ENCODE measurements at regions not wholly inside any gene's neighbourhood (a gene's known extent, or its start where the extent isn't known, plus 50 kb on each side); places are given as distances from the start of the nearest gene placed in this dataset.

DNA sequence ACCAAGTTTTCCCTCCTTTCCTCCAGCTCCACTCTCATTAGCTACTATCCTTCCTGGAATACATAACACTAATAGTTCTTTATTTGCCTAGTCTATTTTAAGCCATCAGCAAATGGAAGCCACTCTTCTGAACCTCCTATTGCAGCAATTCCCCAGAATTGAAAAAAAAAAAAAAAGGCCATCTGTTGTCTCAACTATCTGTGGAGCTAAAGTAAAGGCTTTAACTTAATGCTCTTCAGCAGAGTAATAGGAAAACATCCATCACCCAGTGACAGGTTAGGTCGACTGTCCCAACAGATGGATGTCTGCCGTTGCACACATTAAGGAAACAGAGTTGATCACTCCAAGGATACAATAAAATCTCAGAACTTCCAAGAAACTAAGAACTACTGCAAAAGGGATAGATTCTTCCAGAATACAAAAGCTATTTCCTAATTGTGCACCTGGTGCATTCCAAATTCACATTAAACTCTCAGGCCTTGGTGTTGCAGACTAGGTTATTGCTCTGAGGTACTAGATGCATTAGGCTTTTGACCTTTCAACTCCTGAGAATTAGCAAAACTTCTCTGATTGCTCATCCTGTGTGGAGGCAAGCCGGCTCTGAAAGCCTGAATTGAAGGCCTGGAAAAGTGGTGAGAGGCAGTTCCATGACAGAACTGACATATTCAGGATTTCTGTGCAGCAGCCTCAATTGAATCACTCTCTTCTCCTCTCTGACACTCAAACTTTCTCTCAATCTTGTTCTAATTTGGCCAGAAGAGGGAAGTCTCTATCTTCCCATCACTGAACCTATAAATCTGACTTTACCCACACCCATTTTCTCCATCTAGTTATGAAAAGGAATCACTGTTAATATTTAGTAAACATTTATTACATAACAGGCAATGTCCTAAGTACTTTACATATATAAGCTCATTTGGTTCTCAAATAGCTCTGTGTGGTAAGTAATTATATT is 238.4 kb upstream of the HMGA2 start:
- Histone ChIP-seq H2AFZ (ENCODE audit: low read depth, low read length, poor library complexity, severe bottlenecking) (no peak overlapping the region), H3K36me3 (ENCODE audit: control insufficient read depth in 1 of 2, insufficient read depth in 2 of 2, low read length in 2 of 2) (no peaks in the 10 kb centered on the region), H3K79me2 (ENCODE audit: insufficient read depth, low read length) (no peaks in the 10 kb centered on the region), H3K4me1 (ENCODE audit: control insufficient read depth in 1 of 2, insufficient read depth in 2 of 2, low read length in 2 of 2) (peaks cover 7 to 18% of the 10 kb centered on the region in 2 experiments; a peak in 3 of 4 replicates), H3K27me3 (ENCODE audit: insufficient read depth, low read length) (no peaks in the 10 kb centered on the region), H3K9me3 (ENCODE audit: control insufficient read depth in 1 of 2, insufficient read depth in 1 of 2, low read depth in 1 of 2, low read length in 2 of 2) (no peaks in the 10 kb centered on the region), H3K4me3 (replicated peaks in 1 of 2; ENCODE audit: low read depth in 1 of 2, low read length in 2 of 2) (no peak overlapping the region), H3K9me2 (ENCODE audit: insufficient read depth) (no peaks in the 10 kb centered on the region), H3K9ac (ENCODE audit: low read length) (no peak overlapping the region), H3K4me2 (ENCODE audit: low read length) (no peak overlapping the region), H4K20me1 (ENCODE audit: insufficient read depth) (no peaks in the 10 kb centered on the region), H3K27ac (ENCODE audit: low read depth, low read length) (peak overlapping the region; percentile 21; the same call in 1 of the 2 replicates)
- ChIA-PET RAD21 (ENCODE audit: low non-redundant PET in 1 of 2, low total read pairs in 2 of 2, uncharacterized antibody in 2 of 2, unreplicated experiment in 2 of 2) (interaction anchor here in 1 of 2 experiments (0.6 kb wide), 1 partner anchor 271 kb away, joined by 3 read pairs; no protein-coding TSS in a partner anchor), POLR2A (no interaction called here), CTCF (interaction anchor here (1.9 kb wide), 1 partner anchor 17 kb away, joined by 7 read pairs; no protein-coding TSS in a partner anchor)
- no peak for ATAC-seq
- no TSS peak for BruUV-seq (replicated peaks)
- no peak for DNase-seq (ENCODE audit: low read depth, low spot score)
- TF ChIP-seq SP1 (IDR thresholded peaks at IDR 0.05; ENCODE audit: low read depth) (no peak), RAD21 (IDR thresholded peaks at IDR 0.05; ENCODE audit: low read depth) (peak; percentile 24; the same call in 1 of the 2 replicates)
- intact Hi-C loops (cut with micrococcal nuclease): no loop called here

GRCh38 chr12:65586796-65587195 is 237.5 kb upstream of the HMGA2 start:
- Histone ChIP-seq H3K36me3 (ENCODE audit: control insufficient read depth in 1 of 2, insufficient read depth in 2 of 2, low read length in 2 of 2) (no peaks in the 10 kb centered on the region), H3K9ac (ENCODE audit: low read length) (no peak overlapping the region), H3K4me2 (ENCODE audit: low read length) (no peak overlapping the region), H3K9me3 (ENCODE audit: control insufficient read depth in 1 of 2, insufficient read depth in 1 of 2, low read depth in 1 of 2, low read length in 2 of 2) (no peaks in the 10 kb centered on the region), H3K9me2 (ENCODE audit: insufficient read depth) (no peaks in the 10 kb centered on the region), H3K27me3 (ENCODE audit: insufficient read depth, low read length) (no peaks in the 10 kb centered on the region), H2AFZ (ENCODE audit: low read depth, low read length, poor library complexity, severe bottlenecking) (no peak overlapping the region), H3K27ac (ENCODE audit: low read depth, low read length) (peak overlapping the region; percentile 21; the same call in 1 of the 2 replicates), H3K79me2 (ENCODE audit: insufficient read depth, low read length) (no peaks in the 10 kb centered on the region), H3K4me3 (replicated peaks in 1 of 2; ENCODE audit: low read depth in 1 of 2, low read length in 2 of 2) (no peak overlapping the region), H3K4me1 (ENCODE audit: control insufficient read depth in 1 of 2, insufficient read depth in 2 of 2, low read length in 2 of 2) (peaks cover 7 to 18% of the 10 kb centered on the region in 2 experiments; a peak in 3 of 4 replicates), H4K20me1 (ENCODE audit: insufficient read depth) (no peaks in the 10 kb centered on the region)
- DNase-seq (ENCODE audit: low read depth, low spot score): no peak
- intact Hi-C loops (cut with micrococcal nuclease): no loop called here
- CTCF ChIA-PET: interaction anchor here (1.9 kb wide), 1 partner anchor 16 kb away, joined by 7 read pairs; no protein-coding TSS in a partner anchor
- RAD21 ChIA-PET (ENCODE audit: low non-redundant PET in 1 of 2, low total read pairs in 2 of 2, uncharacterized antibody in 2 of 2, unreplicated experiment in 2 of 2): no interaction called here
- TF ChIP-seq SIN3A (IDR thresholded peaks at IDR 0.05; ENCODE audit: low read depth) (no peak), CTCF (IDR thresholded peaks at IDR 0.05 in 2 of 3, conservative IDR thresholded peaks at IDR 0.05 in 1 of 3; ENCODE audit: borderline replicate concordance in 1 of 3, insufficient read depth in 1 of 3, low read depth in 2 of 3, low read length in 2 of 3) (no peak), SP1 (IDR thresholded peaks at IDR 0.05; ENCODE audit: low read depth) (no peak)
- no peak for ATAC-seq
- POLR2A ChIA-PET: no interaction called here
- BruUV-seq (replicated peaks): no TSS peak

All from HCT116 (cell line).